Fibroblast of lung (primary cell): ENCODE measurements at regions not wholly inside any gene's neighbourhood (a gene's known extent, or its start where the extent isn't known, plus 50 kb on each side); places are given as distances from the start of the nearest gene placed in this dataset.

ENCODE experiments used
- EZH2 ChIP-seq: IDR thresholded peaks from 2 replicates; pipeline ENCODE4 v1.5.1; 2012; ENCODE audit warnings: low read length, control low read depth, mild to moderate bottlenecking; ENCODE audit errors: missing control alignments
- TF ChIP-seq, protein P1 (sequence below), 2 donors: IDR thresholded peaks in 1 of 2; conservative IDR thresholded peaks in 1 of 2; 1 replicate in 1 of 2; 2 replicates in 1 of 2; pipeline ENCODE4 v1.5.1; 2011 to 2012; ENCODE audit warnings: low read length in 2 of 2, control low read depth in 1 of 2, inconsistent platforms in 1 of 2, low read depth in 1 of 2, mild to moderate bottlenecking in 1 of 2

DNA sequence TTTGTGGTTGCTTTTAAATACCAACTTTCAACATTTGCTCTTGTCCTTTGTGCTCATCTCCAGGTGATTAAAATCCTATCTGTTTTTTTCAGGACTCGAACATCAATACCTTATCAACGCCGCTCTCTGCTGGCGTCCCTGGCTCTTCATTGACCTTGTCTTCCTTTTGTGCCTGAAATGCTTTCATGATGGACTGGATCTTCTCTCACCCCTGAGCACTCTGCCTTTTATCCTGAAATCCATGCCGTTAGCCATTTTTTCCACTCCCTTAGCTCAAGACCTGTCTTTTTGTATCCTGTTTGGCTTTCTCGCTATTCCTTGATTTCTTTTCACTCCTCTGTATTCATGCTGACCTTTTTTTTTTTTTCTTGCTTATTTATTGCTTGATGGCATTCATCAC is 549.5 kb upstream of the CPEB2 start:
- TF ChIP-seq, protein P1, sequence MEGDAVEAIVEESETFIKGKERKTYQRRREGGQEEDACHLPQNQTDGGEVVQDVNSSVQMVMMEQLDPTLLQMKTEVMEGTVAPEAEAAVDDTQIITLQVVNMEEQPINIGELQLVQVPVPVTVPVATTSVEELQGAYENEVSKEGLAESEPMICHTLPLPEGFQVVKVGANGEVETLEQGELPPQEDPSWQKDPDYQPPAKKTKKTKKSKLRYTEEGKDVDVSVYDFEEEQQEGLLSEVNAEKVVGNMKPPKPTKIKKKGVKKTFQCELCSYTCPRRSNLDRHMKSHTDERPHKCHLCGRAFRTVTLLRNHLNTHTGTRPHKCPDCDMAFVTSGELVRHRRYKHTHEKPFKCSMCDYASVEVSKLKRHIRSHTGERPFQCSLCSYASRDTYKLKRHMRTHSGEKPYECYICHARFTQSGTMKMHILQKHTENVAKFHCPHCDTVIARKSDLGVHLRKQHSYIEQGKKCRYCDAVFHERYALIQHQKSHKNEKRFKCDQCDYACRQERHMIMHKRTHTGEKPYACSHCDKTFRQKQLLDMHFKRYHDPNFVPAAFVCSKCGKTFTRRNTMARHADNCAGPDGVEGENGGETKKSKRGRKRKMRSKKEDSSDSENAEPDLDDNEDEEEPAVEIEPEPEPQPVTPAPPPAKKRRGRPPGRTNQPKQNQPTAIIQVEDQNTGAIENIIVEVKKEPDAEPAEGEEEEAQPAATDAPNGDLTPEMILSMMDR (conservative IDR thresholded peaks at IDR 0.05 in 1 of 2, IDR thresholded peaks at IDR 0.05 in 1 of 2; ENCODE audit: low read depth in 1 of 2, low read length in 2 of 2): no peak
- no peak for TF ChIP-seq EZH2
